Spinal cord (tissue), 9 donors: ENCODE measurements at regions not wholly inside any gene's neighbourhood (a gene's known extent, or its start where the extent isn't known, plus 50 kb on each side); places are given as distances from the start of the nearest gene placed in this dataset.
A peak's percentile ranks its signal among the peaks of the same experiment; 100 is the strongest.

Experiments
- DNase-seq, 6 donors: peaks; one replicate each; pipeline versions ENCODE4 v3.0.0 to v3.0.0-alpha.2; 2013 to 2015; ENCODE audit warnings: low spot score in 6 of 6, low read depth in 4 of 6
- H3K27ac ChIP-seq: one replicate; pipeline ENCODE4 v1.5.1; 2013; ENCODE audit warnings: low read depth, low read length, control low read depth
- H3K27me3 ChIP-seq: one replicate; pipeline ENCODE4 v1.6.1; 2013; ENCODE audit warnings: low read length; ENCODE audit not compliant: control insufficient read depth, insufficient read depth
- H3K36me3 ChIP-seq: one replicate; pipeline ENCODE4 v1.6.1; 2013; ENCODE audit warnings: low read length; ENCODE audit not compliant: control insufficient read depth, insufficient read depth
- H3K4me1 ChIP-seq: one replicate; pipeline ENCODE4 v1.6.1; 2013; ENCODE audit warnings: low read length; ENCODE audit not compliant: control insufficient read depth, insufficient read depth
- H3K4me3 ChIP-seq: one replicate; pipeline ENCODE4 v1.5.1; 2013; ENCODE audit warnings: low read depth, low read length, control low read depth
- H3K9me3 ChIP-seq: one replicate; pipeline ENCODE4 v1.6.1; 2013; ENCODE audit warnings: low read length; ENCODE audit not compliant: control insufficient read depth, insufficient read depth
- WGBS: methylation state at CpG from one replicate; pipeline ENCODE4 v1.1.5; 2013; ENCODE audit warnings: missing lambda C conversion rate; ENCODE audit not compliant: insufficient coverage; 5-methylcytosine and 5-hydroxymethylcytosine counted together
- donor health status: healthy.

- WGBS = 94% methylated on average over 2 of the region's 4 CpGs
- no peaks in the 10 kb centered on the region for H3K4me1 ChIP-seq
- H3K4me3 ChIP-seq = no peak overlapping the region
- H3K27ac ChIP-seq = no peak overlapping the region
- H3K27me3 ChIP-seq = no peaks in the 10 kb centered on the region
- DNase-seq = no peak
- no peaks in the 10 kb centered on the region for H3K36me3 ChIP-seq
- no peaks in the 10 kb centered on the region for H3K9me3 ChIP-seq
These were observed 168.6 kb upstream of the GGTLC1 start for GRCh38 chr20:24157213-24157612.

- DNase-seq = peak in 1 of 6 donors; percentile 68
- H3K4me3 ChIP-seq = no peak overlapping the region
- no peaks in the 10 kb centered on the region for H3K27me3 ChIP-seq
- WGBS = 68% methylated on average over 14 of the region's 15 CpGs
- no peak overlapping the region for H3K27ac ChIP-seq
- H3K36me3 ChIP-seq = no peaks in the 10 kb centered on the region
- H3K4me1 ChIP-seq = no peaks in the 10 kb centered on the region
- no peaks in the 10 kb centered on the region for H3K9me3 ChIP-seq
These were observed 164.8 kb upstream of the GGTLC1 start for GRCh38 chr20:24153101-24154040.

GRCh38 chr20:24151621-24152294 lies 163.2 kb upstream of the GGTLC1 start:
- Histone ChIP-seq H3K36me3 (no peaks in the 10 kb centered on the region), H3K27me3 (no peaks in the 10 kb centered on the region)
- 83% methylated on average over 4 of the region's 6 CpGs for WGBS

GRCh38 chr20:24150406-24150805 lies 161.8 kb upstream of the GGTLC1 start:
- no peaks in the 10 kb centered on the region for H3K36me3 ChIP-seq
- no peaks in the 10 kb centered on the region for H3K4me1 ChIP-seq
- H3K27ac ChIP-seq = no peak overlapping the region
- 100% methylated on average over 4 of the region's 7 CpGs for WGBS
- H3K4me3 ChIP-seq = no peak overlapping the region
- no peak for DNase-seq
- no peaks in the 10 kb centered on the region for H3K9me3 ChIP-seq
- H3K27me3 ChIP-seq = no peaks in the 10 kb centered on the region

More at GRCh38 chr20:24151621-24152294, 163.2 kb upstream of the GGTLC1 start:
- DNase-seq = no peak
- H3K4me3 ChIP-seq = no peak overlapping the region
- no peaks in the 10 kb centered on the region for H3K9me3 ChIP-seq
- no peak overlapping the region for H3K27ac ChIP-seq
- no peaks in the 10 kb centered on the region for H3K4me1 ChIP-seq

- H3K4me3 ChIP-seq = no peak overlapping the region
- no peaks in the 10 kb centered on the region for H3K27me3 ChIP-seq
- WGBS = 58% methylated on average over 10 of the region's 10 CpGs
- no peaks in the 10 kb centered on the region for H3K36me3 ChIP-seq
- DNase-seq = no peak
- H3K4me1 ChIP-seq = no peaks in the 10 kb centered on the region
- no peak overlapping the region for H3K27ac ChIP-seq
- H3K9me3 ChIP-seq = no peaks in the 10 kb centered on the region
These were observed 161.3 kb upstream of the GGTLC1 start for GRCh38 chr20:24149881-24150307.

GRCh38 chr20:24149175-24149574 lies 160.6 kb upstream of the GGTLC1 start:
- 67% methylated on average over 1 of the region's 1 CpG for WGBS
- no peaks in the 10 kb centered on the region for H3K9me3 ChIP-seq

GRCh38 chr20:24148372-24148771 lies 159.8 kb upstream of the GGTLC1 start:
- H3K36me3 ChIP-seq = no peaks in the 10 kb centered on the region
- no peaks in the 10 kb centered on the region for H3K9me3 ChIP-seq
- no peaks in the 10 kb centered on the region for H3K27me3 ChIP-seq
- 97% methylated on average over 4 of the region's 7 CpGs for WGBS
- H3K27ac ChIP-seq = no peak overlapping the region
- H3K4me3 ChIP-seq = no peak overlapping the region
- DNase-seq = no peak
- no peaks in the 10 kb centered on the region for H3K4me1 ChIP-seq

More at GRCh38 chr20:24149175-24149574, 160.6 kb upstream of the GGTLC1 start:
- Histone ChIP-seq H3K4me3 (no peak overlapping the region), H3K27me3 (no peaks in the 10 kb centered on the region), H3K4me1 (no peaks in the 10 kb centered on the region), H3K27ac (no peak overlapping the region), H3K36me3 (no peaks in the 10 kb centered on the region)
- DNase-seq = no peak

GRCh38 chr20:24147961-24148360 lies 159.4 kb upstream of the GGTLC1 start:
- Histone ChIP-seq H3K9me3 (no peaks in the 10 kb centered on the region), H3K27ac (no peak overlapping the region), H3K4me3 (no peak overlapping the region), H3K36me3 (no peaks in the 10 kb centered on the region), H3K27me3 (no peaks in the 10 kb centered on the region), H3K4me1 (no peaks in the 10 kb centered on the region)
- WGBS = 100% methylated on average over 1 of the region's 4 CpGs
- no peak for DNase-seq

GRCh38 chr20:24147479-24147878 lies 158.9 kb upstream of the GGTLC1 start:
- 89% methylated on average over 4 of the region's 5 CpGs for WGBS
- DNase-seq = no peak
- H3K27me3 ChIP-seq = no peaks in the 10 kb centered on the region
- no peaks in the 10 kb centered on the region for H3K36me3 ChIP-seq
- no peak overlapping the region for H3K27ac ChIP-seq
- no peaks in the 10 kb centered on the region for H3K9me3 ChIP-seq
- no peak overlapping the region for H3K4me3 ChIP-seq
- H3K4me1 ChIP-seq = no peaks in the 10 kb centered on the region
